ENCODE measurements at regions not wholly inside any gene's neighbourhood (a gene's known extent, or its start where the extent isn't known, plus 50 kb on each side); places are given as distances from the start of the nearest gene placed in this dataset.

GRCh38 chr3:107431246-107432012 is 54.2 kb downstream of the CCDC54 start (continued):
- TF ChIP-seq, protein P1, sequence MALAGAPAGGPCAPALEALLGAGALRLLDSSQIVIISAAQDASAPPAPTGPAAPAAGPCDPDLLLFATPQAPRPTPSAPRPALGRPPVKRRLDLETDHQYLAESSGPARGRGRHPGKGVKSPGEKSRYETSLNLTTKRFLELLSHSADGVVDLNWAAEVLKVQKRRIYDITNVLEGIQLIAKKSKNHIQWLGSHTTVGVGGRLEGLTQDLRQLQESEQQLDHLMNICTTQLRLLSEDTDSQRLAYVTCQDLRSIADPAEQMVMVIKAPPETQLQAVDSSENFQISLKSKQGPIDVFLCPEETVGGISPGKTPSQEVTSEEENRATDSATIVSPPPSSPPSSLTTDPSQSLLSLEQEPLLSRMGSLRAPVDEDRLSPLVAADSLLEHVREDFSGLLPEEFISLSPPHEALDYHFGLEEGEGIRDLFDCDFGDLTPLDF (CRISPR knock-in tag; IDR thresholded peaks at IDR 0.05): no peak
- peak; percentile 1; the same call in 1 of the 2 replicates for TF ChIP-seq ZNF598 (CRISPR knock-in tag; IDR thresholded peaks at IDR 0.05; ENCODE audit: borderline replicate concordance)
- TF ChIP-seq SAP130 (CRISPR knock-in tag; IDR thresholded peaks at IDR 0.05; ENCODE audit: low read depth): 0 out of 2 replicates have a peak, but pooled peaks have one; percentile 31
- TF ChIP-seq ZBTB38 (CRISPR knock-in tag; IDR thresholded peaks at IDR 0.05): peak; percentile 27; the same call in 1 of the 2 replicates
- no peak for TF ChIP-seq ZMYM2 (CRISPR knock-in tag; IDR thresholded peaks at IDR 0.05)
- no peak for TF ChIP-seq AGO2 (optimal IDR thresholded peaks at IDR 0.05; ENCODE audit: low read depth, low read length)
- peak in 1 of 2 experiments; percentile 62; a peak in 2 of 4 replicates for TF ChIP-seq HMGXB4 (CRISPR knock-in tag; IDR thresholded peaks at IDR 0.05; ENCODE audit: borderline replicate concordance in 1 of 2, low read depth in 1 of 2)
- 0 out of 2 replicates have a peak, but pooled peaks have one; percentile 8 for TF ChIP-seq ZNF543 (CRISPR knock-in tag; IDR thresholded peaks at IDR 0.05)
- peak; percentile 44 for TF ChIP-seq ZNF547 (CRISPR knock-in tag; IDR thresholded peaks at IDR 0.05)
- no peak for TF ChIP-seq MATR3 (CRISPR knock-in tag; IDR thresholded peaks at IDR 0.05)
- no peak for TF ChIP-seq RNF219 (CRISPR knock-in tag; IDR thresholded peaks at IDR 0.05)
- no peak for TF ChIP-seq ZNF577 (CRISPR knock-in tag; IDR thresholded peaks at IDR 0.05; ENCODE audit: borderline replicate concordance, low read depth)
- TF ChIP-seq ISL2 (CRISPR knock-in tag; IDR thresholded peaks at IDR 0.05): no peak
- TF ChIP-seq KLF9 (CRISPR knock-in tag; IDR thresholded peaks at IDR 0.05; ENCODE audit: low read depth): no peak
- 0 out of 2 replicates have a peak, but pooled peaks have one; percentile 25 for TF ChIP-seq PHF21A (CRISPR knock-in tag; IDR thresholded peaks at IDR 0.05)
- TF ChIP-seq ZNF607 (CRISPR knock-in tag; IDR thresholded peaks at IDR 0.05; ENCODE audit: borderline replicate concordance): 0 out of 2 replicates have a peak, but pooled peaks have one; percentile 24
- TF ChIP-seq NR0B2 (CRISPR knock-in tag; IDR thresholded peaks at IDR 0.05): peak; percentile 44; the same call in 1 of the 2 replicates
- no peak for TF ChIP-seq CBFB (CRISPR knock-in tag; IDR thresholded peaks at IDR 0.05)
- no peak for TF ChIP-seq ZNF224 (CRISPR knock-in tag; IDR thresholded peaks at IDR 0.05)
- no peak for TF ChIP-seq SRSF4 (IDR thresholded peaks at IDR 0.05; ENCODE audit: low read depth, low read length, poor library complexity, severe bottlenecking)
- peak; percentile 56; the same call in 1 of the 2 replicates for TF ChIP-seq ZGPAT (CRISPR knock-in tag; IDR thresholded peaks at IDR 0.05)
- no peak for TF ChIP-seq EEA1 (CRISPR knock-in tag; IDR thresholded peaks at IDR 0.05; ENCODE audit: borderline replicate concordance)
